ENCODE measurements at regions not wholly inside any gene's neighbourhood (a gene's known extent, or its start where the extent isn't known, plus 50 kb on each side); places are given as distances from the start of the nearest gene placed in this dataset.
"Not testable (repeated sequence)": the region's sequence is repeated elsewhere in the genome, so short reads cannot be mapped to it uniquely, and the experiment has no call there.

DNA sequence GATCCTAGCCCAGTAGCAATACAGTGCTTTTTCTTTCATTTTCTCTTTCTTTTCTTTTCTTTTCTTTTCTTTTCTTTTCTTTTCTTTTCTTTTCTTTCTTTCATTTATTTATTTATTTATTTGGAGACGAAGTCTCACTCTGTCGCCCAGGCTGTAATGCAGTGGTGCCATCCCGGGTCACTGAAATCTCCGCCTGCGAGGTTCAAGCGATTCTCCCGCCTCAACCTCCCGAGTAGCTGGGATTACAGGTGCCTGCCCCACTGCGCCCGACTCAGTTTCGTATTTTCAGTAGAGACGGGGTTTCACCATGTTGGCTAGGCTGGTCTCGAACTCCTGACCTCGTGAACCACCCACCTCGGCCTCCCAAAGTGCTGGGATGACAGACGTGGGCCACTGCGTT, 1948.0 kb upstream of the DEFB115 start:
- H3F3A ChIP-seq (ENCODE audit: low read depth); H3K4me1 ChIP-seq (ENCODE audit: insufficient read depth, low read length, poor library complexity, severe bottlenecking); H3K9me2 ChIP-seq (replicated peaks; ENCODE audit: low read depth, low read length); H2AFZ ChIP-seq (ENCODE audit: low read length); H3K9me3 ChIP-seq (ENCODE audit: insufficient read depth, low read depth, low read length); H3K4me3 ChIP-seq (ENCODE audit: low read length, poor library complexity, severe bottlenecking); H3K79me2 ChIP-seq (ENCODE audit: insufficient read depth, low read length); H3K9ac ChIP-seq (ENCODE audit: low read depth, low read length, poor library complexity, severe bottlenecking); H3K36me3 ChIP-seq (ENCODE audit: insufficient read depth, low read length); H3K27me3 ChIP-seq (ENCODE audit: insufficient read depth, low read length, poor library complexity, severe bottlenecking); H4K20me1 ChIP-seq (ENCODE audit: insufficient read depth, low read length, poor library complexity, severe bottlenecking); H3K4me2 ChIP-seq (ENCODE audit: low read depth, low read length, poor library complexity, severe bottlenecking): not testable (repeated sequence)

GRCh38 chr20:29311046-29311445, 1946.4 kb upstream of the DEFB115 start:
- H2AFZ ChIP-seq (ENCODE audit: low read length); H3K4me2 ChIP-seq (ENCODE audit: low read depth, low read length, poor library complexity, severe bottlenecking); H4K20me1 ChIP-seq (ENCODE audit: insufficient read depth, low read length, poor library complexity, severe bottlenecking); H3K9me3 ChIP-seq (ENCODE audit: insufficient read depth, low read depth, low read length); H3K27me3 ChIP-seq (ENCODE audit: insufficient read depth, low read length, poor library complexity, severe bottlenecking); H3K9me2 ChIP-seq (replicated peaks; ENCODE audit: low read depth, low read length); H3F3A ChIP-seq (ENCODE audit: low read depth); H3K4me3 ChIP-seq (ENCODE audit: low read length, poor library complexity, severe bottlenecking); H3K4me1 ChIP-seq (ENCODE audit: insufficient read depth, low read length, poor library complexity, severe bottlenecking); H3K9ac ChIP-seq (ENCODE audit: low read depth, low read length, poor library complexity, severe bottlenecking); H3K36me3 ChIP-seq (ENCODE audit: insufficient read depth, low read length); H3K79me2 ChIP-seq (ENCODE audit: insufficient read depth, low read length): not testable (repeated sequence)

GRCh38 chr20:29312679-29313078, 1944.8 kb upstream of the DEFB115 start:
- H3F3A ChIP-seq (ENCODE audit: low read depth); H3K4me3 ChIP-seq (ENCODE audit: low read length, poor library complexity, severe bottlenecking); H3K27me3 ChIP-seq (ENCODE audit: insufficient read depth, low read length, poor library complexity, severe bottlenecking); H2AFZ ChIP-seq (ENCODE audit: low read length); H4K20me1 ChIP-seq (ENCODE audit: insufficient read depth, low read length, poor library complexity, severe bottlenecking); H3K36me3 ChIP-seq (ENCODE audit: insufficient read depth, low read length); H3K9me2 ChIP-seq (replicated peaks; ENCODE audit: low read depth, low read length); H3K4me2 ChIP-seq (ENCODE audit: low read depth, low read length, poor library complexity, severe bottlenecking); H3K79me2 ChIP-seq (ENCODE audit: insufficient read depth, low read length); H3K9me3 ChIP-seq (ENCODE audit: insufficient read depth, low read depth, low read length); H3K9ac ChIP-seq (ENCODE audit: low read depth, low read length, poor library complexity, severe bottlenecking); H3K4me1 ChIP-seq (ENCODE audit: insufficient read depth, low read length, poor library complexity, severe bottlenecking): not testable (repeated sequence)

GRCh38 chr20:29313481-29313880, 1944.0 kb upstream of the DEFB115 start:
- Histone ChIP-seq H3K4me3 (ENCODE audit: low read length, poor library complexity, severe bottlenecking) (no peak overlapping the region), H4K20me1 (ENCODE audit: insufficient read depth, low read length, poor library complexity, severe bottlenecking) (no peaks in the 10 kb centered on the region), H3F3A (ENCODE audit: low read depth) (no peaks in the 10 kb centered on the region), H3K4me1 (ENCODE audit: insufficient read depth, low read length, poor library complexity, severe bottlenecking) (no peaks in the 10 kb centered on the region), H3K27me3 (ENCODE audit: insufficient read depth, low read length, poor library complexity, severe bottlenecking) (no peaks in the 10 kb centered on the region), H3K36me3 (ENCODE audit: insufficient read depth, low read length) (no peaks in the 10 kb centered on the region), H3K9me2 (replicated peaks; ENCODE audit: low read depth, low read length) (no peaks in the 10 kb centered on the region), H3K4me2 (ENCODE audit: low read depth, low read length, poor library complexity, severe bottlenecking) (no peak overlapping the region), H2AFZ (ENCODE audit: low read length) (no peak overlapping the region), H3K9ac (ENCODE audit: low read depth, low read length, poor library complexity, severe bottlenecking) (no peak overlapping the region), H3K79me2 (ENCODE audit: insufficient read depth, low read length) (no peaks in the 10 kb centered on the region), H3K9me3 (ENCODE audit: insufficient read depth, low read depth, low read length) (no peaks in the 10 kb centered on the region)
- TF ChIP-seq, protein P1, sequence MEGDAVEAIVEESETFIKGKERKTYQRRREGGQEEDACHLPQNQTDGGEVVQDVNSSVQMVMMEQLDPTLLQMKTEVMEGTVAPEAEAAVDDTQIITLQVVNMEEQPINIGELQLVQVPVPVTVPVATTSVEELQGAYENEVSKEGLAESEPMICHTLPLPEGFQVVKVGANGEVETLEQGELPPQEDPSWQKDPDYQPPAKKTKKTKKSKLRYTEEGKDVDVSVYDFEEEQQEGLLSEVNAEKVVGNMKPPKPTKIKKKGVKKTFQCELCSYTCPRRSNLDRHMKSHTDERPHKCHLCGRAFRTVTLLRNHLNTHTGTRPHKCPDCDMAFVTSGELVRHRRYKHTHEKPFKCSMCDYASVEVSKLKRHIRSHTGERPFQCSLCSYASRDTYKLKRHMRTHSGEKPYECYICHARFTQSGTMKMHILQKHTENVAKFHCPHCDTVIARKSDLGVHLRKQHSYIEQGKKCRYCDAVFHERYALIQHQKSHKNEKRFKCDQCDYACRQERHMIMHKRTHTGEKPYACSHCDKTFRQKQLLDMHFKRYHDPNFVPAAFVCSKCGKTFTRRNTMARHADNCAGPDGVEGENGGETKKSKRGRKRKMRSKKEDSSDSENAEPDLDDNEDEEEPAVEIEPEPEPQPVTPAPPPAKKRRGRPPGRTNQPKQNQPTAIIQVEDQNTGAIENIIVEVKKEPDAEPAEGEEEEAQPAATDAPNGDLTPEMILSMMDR (conservative IDR thresholded peaks at IDR 0.05; ENCODE audit: low read length): no peak
- no peak for TF ChIP-seq EZH2phosphoT487 (IDR thresholded peaks at IDR 0.05; ENCODE audit: borderline replicate concordance)

DNA sequence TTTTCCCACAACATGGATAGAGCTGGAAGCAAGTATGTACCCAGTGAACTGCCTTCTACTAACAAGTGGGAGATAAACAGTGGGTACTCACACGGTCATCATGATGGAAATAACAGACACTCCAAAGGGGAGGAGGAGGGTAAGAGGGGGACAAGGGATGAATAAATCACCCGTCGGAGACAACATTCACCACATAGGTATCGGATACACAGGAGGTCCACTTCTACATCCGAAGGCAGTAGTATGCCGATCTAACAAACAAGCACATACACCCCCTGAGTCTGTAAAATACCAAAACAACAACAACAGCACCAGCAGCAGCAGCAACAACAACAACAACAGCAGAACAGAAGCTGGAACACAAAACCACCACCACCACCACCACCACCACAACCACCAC, 1943.2 kb upstream of the DEFB115 start:
- H3K9me3 ChIP-seq (ENCODE audit: insufficient read depth, low read depth, low read length): no peaks in the 10 kb centered on the region
- H3K4me2 ChIP-seq (ENCODE audit: low read depth, low read length, poor library complexity, severe bottlenecking): no peak overlapping the region
- no peaks in the 10 kb centered on the region for H3K9me2 ChIP-seq (replicated peaks; ENCODE audit: low read depth, low read length)
- no peak overlapping the region for H3K4me3 ChIP-seq (ENCODE audit: low read length, poor library complexity, severe bottlenecking)
- no peaks in the 10 kb centered on the region for H3K27me3 ChIP-seq (ENCODE audit: insufficient read depth, low read length, poor library complexity, severe bottlenecking)
- no peak overlapping the region for H3K9ac ChIP-seq (ENCODE audit: low read depth, low read length, poor library complexity, severe bottlenecking)
- H3K36me3 ChIP-seq (ENCODE audit: insufficient read depth, low read length): no peaks in the 10 kb centered on the region
- H3F3A ChIP-seq (ENCODE audit: low read depth): no peaks in the 10 kb centered on the region
- no peaks in the 10 kb centered on the region for H3K4me1 ChIP-seq (ENCODE audit: insufficient read depth, low read length, poor library complexity, severe bottlenecking)
- H2AFZ ChIP-seq (ENCODE audit: low read length): no peak overlapping the region
- TF ChIP-seq, protein P1 (conservative IDR thresholded peaks at IDR 0.05; ENCODE audit: low read length): no peak
- no peak for TF ChIP-seq EZH2phosphoT487 (IDR thresholded peaks at IDR 0.05; ENCODE audit: borderline replicate concordance)
- H3K79me2 ChIP-seq (ENCODE audit: insufficient read depth, low read length): no peaks in the 10 kb centered on the region
- H4K20me1 ChIP-seq (ENCODE audit: insufficient read depth, low read length, poor library complexity, severe bottlenecking): no peaks in the 10 kb centered on the region
